ENCODE measurements at regions not wholly inside any gene's neighbourhood (a gene's known extent, or its start where the extent isn't known, plus 50 kb on each side); places are given as distances from the start of the nearest gene placed in this dataset.

DNA sequence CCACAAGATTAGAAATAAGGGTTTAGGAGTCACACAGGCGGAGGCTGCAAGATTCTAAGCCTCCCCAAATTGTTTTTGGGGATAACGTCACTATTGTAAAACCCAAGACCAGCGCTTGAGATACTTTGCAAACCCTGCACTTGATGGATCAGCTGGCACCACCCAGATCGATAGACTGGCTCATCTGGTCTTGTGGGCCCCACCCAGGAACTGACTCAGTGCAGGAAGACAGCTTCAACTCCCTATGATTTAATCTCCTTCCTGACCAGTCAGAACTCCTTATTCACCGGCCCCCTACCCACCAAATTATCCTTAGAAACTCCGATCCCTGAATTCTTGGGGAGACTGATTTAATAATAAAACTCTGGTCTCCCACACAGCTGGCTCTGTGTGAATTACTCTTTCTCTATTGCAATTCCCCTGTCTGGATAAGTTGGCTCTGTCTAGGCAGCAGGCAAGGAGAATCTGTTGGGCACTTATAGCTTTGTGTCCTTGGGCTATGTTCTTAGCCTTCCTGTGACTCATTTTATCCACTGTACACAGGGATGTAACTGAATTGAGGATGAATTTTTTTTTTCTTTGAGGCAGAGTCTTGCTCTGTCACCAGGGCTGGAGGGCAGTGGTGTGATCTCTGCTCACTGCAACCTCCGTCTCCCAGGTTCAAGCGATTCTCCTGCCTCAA, 64.4 kb upstream of the CARD11 start:
- no peak for TF ChIP-seq CTCF (IDR thresholded peaks at IDR 0.05)
- no peak for TF ChIP-seq POLR2A (IDR thresholded peaks at IDR 0.05)
